Dedifferentiated amniotic fluid mesenchymal stem cell (primary cell): ENCODE measurements at regions not wholly inside any gene's neighbourhood (a gene's known extent, or its start where the extent isn't known, plus 50 kb on each side); places are given as distances from the start of the nearest gene placed in this dataset.
A peak's percentile ranks its signal among the peaks of the same experiment; 100 is the strongest.
"Not testable (repeated sequence)": the region's sequence is repeated elsewhere in the genome, so short reads cannot be mapped to it uniquely, and the experiment has no call there.

ENCODE experiments used
- DNase-seq: peaks from one replicate; pipeline ENCODE4 v3.0.0-alpha.2; 2016; ENCODE audit errors: extremely low spot score

GRCh38 chr6:145111407-145111806 lies 623.9 kb downstream of the EPM2A start:
- not testable (repeated sequence) for DNase-seq

GRCh38 chr6:145112711-145113148 lies 622.6 kb downstream of the EPM2A start:
- DNase-seq: no peak

GRCh38 chr6:145115638-145116037 lies 619.7 kb downstream of the EPM2A start:
- DNase-seq: no peak

GRCh38 chr6:145116591-145117178 lies 618.6 kb downstream of the EPM2A start:
- DNase-seq: no peak

- DNase-seq: no peak
These were observed 617.1 kb downstream of the EPM2A start for GRCh38 chr6:145118224-145118623.

GRCh38 chr6:145119081-145119480 lies 616.2 kb downstream of the EPM2A start:
- no peak for DNase-seq

- DNase-seq: no peak
These were observed 602.6 kb downstream of the EPM2A start for GRCh38 chr6:145132709-145133108.

- DNase-seq: no peak
These were observed 599.6 kb downstream of the EPM2A start for GRCh38 chr6:145135702-145136101.

- no peak for DNase-seq
These were observed 597.9 kb downstream of the EPM2A start for GRCh38 chr6:145137425-145137824.

- DNase-seq: no peak
These were observed 596.7 kb downstream of the EPM2A start for GRCh38 chr6:145138469-145139139.

GRCh38 chr6:145139140-145139850 lies 596.0 kb downstream of the EPM2A start:
- no peak for DNase-seq

- no peak for DNase-seq
These were observed 595.4 kb downstream of the EPM2A start for GRCh38 chr6:145139895-145140294.

GRCh38 chr6:145141572-145141971 lies 593.7 kb downstream of the EPM2A start:
- no peak for DNase-seq

- DNase-seq: no peak
These were observed 592.4 kb downstream of the EPM2A start for GRCh38 chr6:145142958-145143357.

GRCh38 chr6:145143379-145143778 lies 591.9 kb downstream of the EPM2A start:
- DNase-seq: no peak

- DNase-seq: no peak
These were observed 587.8 kb downstream of the EPM2A start for GRCh38 chr6:145147559-145147958.

- peak; percentile 69 for DNase-seq
These were observed 587.2 kb downstream of the EPM2A start for GRCh38 chr6:145147981-145148749.

GRCh38 chr6:145148776-145149175 lies 586.5 kb downstream of the EPM2A start:
- DNase-seq: no peak

GRCh38 chr6:145151624-145152023 lies 583.7 kb downstream of the EPM2A start:
- DNase-seq: peak; percentile 40

- DNase-seq: no peak
These were observed 581.8 kb downstream of the EPM2A start for GRCh38 chr6:145153495-145153894.

GRCh38 chr6:145155411-145155810 lies 579.9 kb downstream of the EPM2A start:
- DNase-seq: no peak
